ENCODE measurements at regions not wholly inside any gene's neighbourhood (a gene's known extent, or its start where the extent isn't known, plus 50 kb on each side); places are given as distances from the start of the nearest gene placed in this dataset.

DNA sequence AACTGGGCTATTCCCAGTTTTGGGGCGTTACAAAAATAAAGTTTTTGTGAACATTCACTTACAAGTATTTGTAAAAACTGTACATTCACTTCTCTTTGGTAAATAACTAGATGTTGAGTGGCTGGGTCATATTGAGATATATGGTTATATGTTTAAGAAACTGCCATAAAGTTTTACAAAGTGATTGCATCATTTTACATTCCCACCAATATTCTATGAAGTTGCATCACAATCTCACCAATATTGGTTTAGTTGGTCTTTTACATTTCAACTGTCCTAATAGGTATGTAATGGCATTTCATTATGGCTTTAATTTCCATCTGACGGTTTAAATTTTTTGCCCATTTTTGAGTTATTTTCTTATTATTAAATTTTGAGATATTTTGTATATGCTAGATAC, 251.7 kb upstream of the GNAI1 start:
- TF ChIP-seq EZH2 (IDR thresholded peaks at IDR 0.05; ENCODE audit: borderline replicate concordance): no peak
- TF ChIP-seq, protein P1, sequence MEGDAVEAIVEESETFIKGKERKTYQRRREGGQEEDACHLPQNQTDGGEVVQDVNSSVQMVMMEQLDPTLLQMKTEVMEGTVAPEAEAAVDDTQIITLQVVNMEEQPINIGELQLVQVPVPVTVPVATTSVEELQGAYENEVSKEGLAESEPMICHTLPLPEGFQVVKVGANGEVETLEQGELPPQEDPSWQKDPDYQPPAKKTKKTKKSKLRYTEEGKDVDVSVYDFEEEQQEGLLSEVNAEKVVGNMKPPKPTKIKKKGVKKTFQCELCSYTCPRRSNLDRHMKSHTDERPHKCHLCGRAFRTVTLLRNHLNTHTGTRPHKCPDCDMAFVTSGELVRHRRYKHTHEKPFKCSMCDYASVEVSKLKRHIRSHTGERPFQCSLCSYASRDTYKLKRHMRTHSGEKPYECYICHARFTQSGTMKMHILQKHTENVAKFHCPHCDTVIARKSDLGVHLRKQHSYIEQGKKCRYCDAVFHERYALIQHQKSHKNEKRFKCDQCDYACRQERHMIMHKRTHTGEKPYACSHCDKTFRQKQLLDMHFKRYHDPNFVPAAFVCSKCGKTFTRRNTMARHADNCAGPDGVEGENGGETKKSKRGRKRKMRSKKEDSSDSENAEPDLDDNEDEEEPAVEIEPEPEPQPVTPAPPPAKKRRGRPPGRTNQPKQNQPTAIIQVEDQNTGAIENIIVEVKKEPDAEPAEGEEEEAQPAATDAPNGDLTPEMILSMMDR (IDR thresholded peaks at IDR 0.05; ENCODE audit: poor library complexity): no peak

All from hepatocyte (in vitro differentiated cells).